DND-41 (cell line): ENCODE measurements at regions not wholly inside any gene's neighbourhood (a gene's known extent, or its start where the extent isn't known, plus 50 kb on each side); places are given as distances from the start of the nearest gene placed in this dataset.

Experiments used
- ATAC-seq: fragments of 200-7000 bp; cut with Tn5 transposase; 3 replicates; pipeline ENCODE4 v1.9.1; 2021; ENCODE audit warnings: low read depth; ENCODE audit not compliant: insufficient read depth
- DNase-seq: peaks from one replicate; pipeline ENCODE4 v3.0.0-alpha.2; 2020
- H2AFZ ChIP-seq: 2 replicates; pipeline ENCODE4 v1.6.0; 2012; ENCODE audit warnings: low read depth, low read length
- H3K27ac ChIP-seq: 2 replicates; pipeline ENCODE4 v1.5.1; 2012; ENCODE audit warnings: low read length, inconsistent platforms
- H3K27me3 ChIP-seq: fragments of 200-600 bp; sonication (generic); 2 replicates; pipeline ENCODE4 v1.6.0; 2012; ENCODE audit warnings: low read length, mild to moderate bottlenecking, inconsistent platforms; ENCODE audit not compliant: insufficient read depth, poor library complexity
- H3K36me3 ChIP-seq: 2 replicates; pipeline ENCODE4 v1.5.1; 2012; ENCODE audit warnings: low read length, inconsistent platforms; ENCODE audit not compliant: insufficient read depth
- H3K4me1 ChIP-seq: 2 replicates; pipeline ENCODE4 v1.5.1; 2012; ENCODE audit warnings: mild to moderate bottlenecking, low read length; ENCODE audit not compliant: insufficient read depth
- H3K4me2 ChIP-seq: 2 replicates; pipeline ENCODE4 v1.6.0; 2012; ENCODE audit warnings: mild to moderate bottlenecking, moderate library complexity, low read length, inconsistent platforms; ENCODE audit not compliant: insufficient read depth
- H3K4me3 ChIP-seq, 2 experiments: fragments of 200-600 bp in 1 of 2; shearing (Covaris generic) in 1 of 2; 2 replicates each; pipeline ENCODE4 v1.5.1; 2012 to 2016; ENCODE audit warnings: inconsistent platforms in 2 of 2, low read length in 2 of 2, mild to moderate bottlenecking in 2 of 2, low read depth in 1 of 2, moderate library complexity in 1 of 2
- H3K79me2 ChIP-seq: 2 replicates; pipeline ENCODE4 v1.6.0; 2012; ENCODE audit warnings: low read length, inconsistent platforms; ENCODE audit not compliant: insufficient read depth
- H3K9ac ChIP-seq: 2 replicates; pipeline ENCODE4 v1.6.0; 2012; ENCODE audit warnings: low read depth, mild to moderate bottlenecking, inconsistent platforms, low read length, moderate library complexity
- H3K9me3 ChIP-seq: 2 replicates; pipeline ENCODE4 v1.5.1; 2012; ENCODE audit warnings: low read length, moderate library complexity, mild to moderate bottlenecking, inconsistent platforms; ENCODE audit not compliant: insufficient read depth, severe bottlenecking
- H4K20me1 ChIP-seq: 2 replicates; pipeline ENCODE4 v1.6.0; 2012; ENCODE audit warnings: low read length; ENCODE audit not compliant: insufficient read depth
- EZH2 ChIP-seq: IDR thresholded peaks from 3 replicates; pipeline ENCODE4 v1.6.1; 2012; ENCODE audit warnings: borderline replicate concordance, low read depth, mild to moderate bottlenecking, moderate library complexity, low read length, inconsistent platforms; ENCODE audit not compliant: severe bottlenecking
- TF ChIP-seq, protein P1 (sequence below): IDR thresholded peaks from 2 replicates; pipeline ENCODE4 v1.5.1; 2012; ENCODE audit warnings: borderline replicate concordance, low read length, moderate library complexity, mild to moderate bottlenecking; ENCODE audit not compliant: poor library complexity, severe bottlenecking; ENCODE audit errors: extremely low read depth

DNA sequence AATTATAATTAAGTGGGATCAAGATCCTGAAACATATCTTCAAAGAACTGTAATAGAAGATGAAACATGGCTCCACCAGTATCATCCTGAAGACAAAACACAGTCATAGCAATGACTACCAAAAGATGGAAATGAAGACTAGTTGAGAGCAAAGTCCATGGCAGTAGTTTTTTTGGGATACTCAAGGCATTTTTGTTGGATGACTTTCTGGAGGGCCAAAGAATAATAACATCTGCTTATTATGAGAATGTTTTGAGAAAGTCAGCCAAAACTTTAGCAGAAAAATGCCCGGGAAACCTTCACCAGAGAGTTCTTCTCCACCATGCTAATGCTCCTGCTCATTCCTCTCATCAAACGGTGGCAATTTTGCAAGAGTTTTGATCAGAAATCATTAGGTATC lies 809.4 kb upstream of the RAG2 start:
- ATAC-seq, result no peak
- H3K4me1 ChIP-seq, result no peaks in the 10 kb centered on the region
- DNase-seq, result no peak
- no peaks in the 10 kb centered on the region for H3K36me3 ChIP-seq
- H3K79me2 ChIP-seq, result no peaks in the 10 kb centered on the region
- no peaks in the 10 kb centered on the region for H3K27me3 ChIP-seq
- H3K9me3 ChIP-seq, result no peaks in the 10 kb centered on the region
- no peak for TF ChIP-seq EZH2
- TF ChIP-seq, protein P1, sequence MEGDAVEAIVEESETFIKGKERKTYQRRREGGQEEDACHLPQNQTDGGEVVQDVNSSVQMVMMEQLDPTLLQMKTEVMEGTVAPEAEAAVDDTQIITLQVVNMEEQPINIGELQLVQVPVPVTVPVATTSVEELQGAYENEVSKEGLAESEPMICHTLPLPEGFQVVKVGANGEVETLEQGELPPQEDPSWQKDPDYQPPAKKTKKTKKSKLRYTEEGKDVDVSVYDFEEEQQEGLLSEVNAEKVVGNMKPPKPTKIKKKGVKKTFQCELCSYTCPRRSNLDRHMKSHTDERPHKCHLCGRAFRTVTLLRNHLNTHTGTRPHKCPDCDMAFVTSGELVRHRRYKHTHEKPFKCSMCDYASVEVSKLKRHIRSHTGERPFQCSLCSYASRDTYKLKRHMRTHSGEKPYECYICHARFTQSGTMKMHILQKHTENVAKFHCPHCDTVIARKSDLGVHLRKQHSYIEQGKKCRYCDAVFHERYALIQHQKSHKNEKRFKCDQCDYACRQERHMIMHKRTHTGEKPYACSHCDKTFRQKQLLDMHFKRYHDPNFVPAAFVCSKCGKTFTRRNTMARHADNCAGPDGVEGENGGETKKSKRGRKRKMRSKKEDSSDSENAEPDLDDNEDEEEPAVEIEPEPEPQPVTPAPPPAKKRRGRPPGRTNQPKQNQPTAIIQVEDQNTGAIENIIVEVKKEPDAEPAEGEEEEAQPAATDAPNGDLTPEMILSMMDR, result no peak
- no peak overlapping the region for H3K27ac ChIP-seq
- H3K4me2 ChIP-seq, result no peak overlapping the region
- no peaks in the 10 kb centered on the region for H4K20me1 ChIP-seq
- H2AFZ ChIP-seq, result no peak overlapping the region
- H3K4me3 ChIP-seq, result no peak overlapping the region
- no peak overlapping the region for H3K9ac ChIP-seq

DNA sequence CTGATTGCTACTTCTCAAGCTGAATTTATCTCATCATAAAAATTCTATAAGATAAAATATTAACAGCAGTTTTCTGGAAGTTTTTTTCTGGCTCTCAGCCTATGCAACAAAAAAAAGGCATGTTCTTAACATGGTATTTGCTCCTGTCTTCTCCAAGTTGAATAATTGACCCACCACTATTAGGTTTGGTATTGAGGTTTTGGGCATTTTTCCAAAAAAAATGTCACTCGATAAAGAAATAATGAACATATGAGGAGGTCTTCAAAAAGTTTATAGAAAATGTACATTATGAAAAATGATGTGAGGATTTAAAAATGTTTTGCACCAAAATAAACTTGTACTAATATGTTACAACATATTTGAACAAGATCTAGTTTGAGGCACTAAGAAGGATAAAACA lies 808.6 kb upstream of the RAG2 start:
- no peaks in the 10 kb centered on the region for H3K27me3 ChIP-seq
- H3K79me2 ChIP-seq, result no peaks in the 10 kb centered on the region
- no peak overlapping the region for H3K9ac ChIP-seq
- H3K4me3 ChIP-seq, result no peak overlapping the region
- no peaks in the 10 kb centered on the region for H3K9me3 ChIP-seq
- TF ChIP-seq EZH2, result no peak
- TF ChIP-seq, protein P1, result no peak
- no peaks in the 10 kb centered on the region for H4K20me1 ChIP-seq
- H3K36me3 ChIP-seq, result no peaks in the 10 kb centered on the region
- no peak for DNase-seq
- H3K4me1 ChIP-seq, result no peaks in the 10 kb centered on the region
- H3K27ac ChIP-seq, result no peak overlapping the region
- ATAC-seq, result no peak
- H3K4me2 ChIP-seq, result no peak overlapping the region
- H2AFZ ChIP-seq, result no peak overlapping the region

DNA sequence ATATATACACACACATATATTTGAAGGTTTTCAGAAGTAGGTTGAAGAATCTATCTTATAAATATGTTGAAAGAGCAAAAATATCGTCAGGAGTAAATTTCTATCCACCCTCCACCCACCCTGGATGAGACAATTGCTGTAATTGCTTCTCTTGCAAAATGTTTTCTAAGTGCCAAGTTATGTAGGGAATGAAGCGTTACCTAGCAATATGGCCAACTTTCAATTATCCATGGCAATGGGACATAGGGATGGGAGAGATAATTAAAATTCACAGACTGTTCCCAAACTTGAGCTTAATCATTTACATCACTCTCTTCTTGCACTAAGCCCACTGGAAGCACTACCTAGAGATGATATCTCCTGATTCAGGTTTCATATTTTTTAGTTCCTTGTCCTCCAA lies 806.2 kb upstream of the RAG2 start:
- Histone ChIP-seq H3K27ac (no peak overlapping the region), H3K9me3 (no peaks in the 10 kb centered on the region), H3K4me2 (no peak overlapping the region), H3K79me2 (no peaks in the 10 kb centered on the region), H4K20me1 (no peaks in the 10 kb centered on the region), H3K9ac (no peak overlapping the region), H3K36me3 (no peaks in the 10 kb centered on the region), H3K4me3 (no peak overlapping the region), H3K4me1 (no peaks in the 10 kb centered on the region), H2AFZ (no peak overlapping the region), H3K27me3 (no peaks in the 10 kb centered on the region)
- DNase-seq (no peak), ATAC-seq (no peak)
- TF ChIP-seq EZH2, result no peak
- TF ChIP-seq, protein P1, result no peak

DNA sequence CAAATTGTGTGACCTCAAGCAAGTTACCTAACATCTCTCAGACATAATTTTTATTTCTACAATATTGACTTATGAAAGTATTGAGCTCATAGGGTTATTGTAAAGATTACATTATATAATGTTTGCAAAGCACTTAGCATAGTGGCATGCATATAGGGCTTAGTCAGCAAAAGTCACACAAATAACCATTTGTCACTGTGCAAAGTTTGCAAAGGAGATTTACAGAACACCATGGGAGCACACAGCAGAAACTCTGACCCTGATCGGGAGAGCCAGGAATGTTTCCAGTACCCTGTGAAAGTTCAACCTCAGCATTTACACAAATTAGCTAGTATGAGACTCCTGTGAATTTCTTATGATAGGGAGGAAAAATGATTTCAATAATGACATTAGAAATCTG lies 804.6 kb upstream of the RAG2 start:
- Histone ChIP-seq H3K27ac (no peak overlapping the region), H3K4me2 (no peak overlapping the region), H3K9me3 (no peaks in the 10 kb centered on the region), H3K4me1 (no peaks in the 10 kb centered on the region), H3K79me2 (no peaks in the 10 kb centered on the region), H3K4me3 (no peak overlapping the region), H2AFZ (no peak overlapping the region), H3K27me3 (no peaks in the 10 kb centered on the region), H3K36me3 (no peaks in the 10 kb centered on the region), H3K9ac (no peak overlapping the region), H4K20me1 (no peaks in the 10 kb centered on the region)
- no peak for ATAC-seq
- TF ChIP-seq, protein P1, result no peak
- no peak for TF ChIP-seq EZH2
- DNase-seq, result no peak
